Immature natural killer cell (primary cell): ENCODE measurements at regions not wholly inside any gene's neighbourhood (a gene's known extent, or its start where the extent isn't known, plus 50 kb on each side); places are given as distances from the start of the nearest gene placed in this dataset.
"Not testable (repeated sequence)": the region's sequence is repeated elsewhere in the genome, so short reads cannot be mapped to it uniquely, and the experiment has no call there.

Source experiments
- DNase-seq, 3 donors: peaks; one replicate each; pipeline ENCODE4 v3.0.0; 2022; ENCODE audit warnings: mixed read lengths in 1 of 3
- H3K27ac Mint-ChIP-seq, 6 donors: one replicate each; pipeline ENCODE4 v1.8.0; 2020; ENCODE audit warnings: mixed read lengths in 6 of 6, mild to moderate bottlenecking in 5 of 6, inconsistent platforms in 4 of 6, moderate library complexity in 3 of 6
- H3K27me3 Mint-ChIP-seq, 3 donors: one replicate each; pipeline ENCODE4 v1.8.0; 2020 to 2021; ENCODE audit warnings: low read depth in 3 of 3, mild to moderate bottlenecking in 3 of 3, mixed read lengths in 3 of 3, moderate library complexity in 3 of 3, inconsistent platforms in 1 of 3
- H3K36me3 Mint-ChIP-seq, 3 donors: one replicate each; pipeline ENCODE4 v1.8.0; 2020; ENCODE audit warnings: mixed read lengths in 3 of 3, inconsistent platforms in 2 of 3, mild to moderate bottlenecking in 2 of 3
- H3K4me1 Mint-ChIP-seq, 2 donors: one replicate each; pipeline ENCODE4 v1.8.0; 2020; ENCODE audit warnings: inconsistent platforms in 2 of 2, mild to moderate bottlenecking in 2 of 2, mixed read lengths in 2 of 2, moderate library complexity in 1 of 2
- H3K4me3 Mint-ChIP-seq, 5 donors: one replicate each; pipeline ENCODE4 v1.8.0; 2020; ENCODE audit warnings: mild to moderate bottlenecking in 5 of 5, mixed read lengths in 5 of 5, inconsistent platforms in 3 of 5, moderate library complexity in 3 of 5
- H3K9me3 Mint-ChIP-seq, 6 donors: one replicate each; pipeline ENCODE4 v1.8.0; 2020; ENCODE audit warnings: mild to moderate bottlenecking in 6 of 6, mixed read lengths in 6 of 6, inconsistent platforms in 4 of 6, moderate library complexity in 3 of 6

GRCh38 chrX:117511379-117511778, 605.2 kb downstream of the KLHL13 start:
- no peaks in the 10 kb centered on the region for H3K4me1 Mint-ChIP-seq
- no peaks in the 10 kb centered on the region for H3K36me3 Mint-ChIP-seq
- no peak overlapping the region for H3K4me3 Mint-ChIP-seq
- H3K27ac Mint-ChIP-seq = no peak overlapping the region
- peaks cover 0 to 2% (median 0%) of the 10 kb centered on the region in 6 donors for H3K9me3 Mint-ChIP-seq
- peaks cover 0 to 3% (median 0%) of the 10 kb centered on the region in 3 donors for H3K27me3 Mint-ChIP-seq
- DNase-seq = no peak

- Mint-ChIP-seq H3K27me3 (peaks cover 0 to 3% (median 0%) of the 10 kb centered on the region in 3 donors), H3K36me3 (no peaks in the 10 kb centered on the region), H3K27ac (no peak overlapping the region), H3K4me3 (no peak overlapping the region), H3K4me1 (no peaks in the 10 kb centered on the region), H3K9me3 (peaks cover 0 to 2% (median under 1%) of the 10 kb centered on the region in 6 donors)
- no peak for DNase-seq
Observed at GRCh38 chrX:117510453-117510852, 606.2 kb downstream of the KLHL13 start.

- Mint-ChIP-seq H3K4me1 (no peaks in the 10 kb centered on the region), H3K27ac (no peak overlapping the region), H3K4me3 (no peak overlapping the region), H3K27me3 (no peaks in the 10 kb centered on the region), H3K9me3 (peaks cover 0 to 8% (median under 1%) of the 10 kb centered on the region in 6 donors), H3K36me3 (no peaks in the 10 kb centered on the region)
- no peak for DNase-seq
Observed at GRCh38 chrX:117508021-117508420, 608.6 kb downstream of the KLHL13 start.

- no peaks in the 10 kb centered on the region for H3K4me1 Mint-ChIP-seq
Observed at GRCh38 chrX:117487421-117487820, 629.2 kb downstream of the KLHL13 start.

GRCh38 chrX:117483950-117484349, 632.7 kb downstream of the KLHL13 start:
- Mint-ChIP-seq H3K27ac (no peak overlapping the region), H3K4me1 (no peaks in the 10 kb centered on the region), H3K4me3 (no peak overlapping the region), H3K36me3 (no peaks in the 10 kb centered on the region), H3K27me3 (peaks cover 0 to 4% (median 0%) of the 10 kb centered on the region in 3 donors), H3K9me3 (peaks cover 0 to 4% (median under 1%) of the 10 kb centered on the region in 6 donors)
- DNase-seq = no peak

More at GRCh38 chrX:117487421-117487820, 629.2 kb downstream of the KLHL13 start:
- no peak overlapping the region for H3K4me3 Mint-ChIP-seq
- H3K9me3 Mint-ChIP-seq = peaks cover 0 to 4% (median 2%) of the 10 kb centered on the region in 6 donors
- H3K27ac Mint-ChIP-seq = no peak overlapping the region
- H3K27me3 Mint-ChIP-seq = peaks cover 0 to 4% (median 0%) of the 10 kb centered on the region in 3 donors
- no peak for DNase-seq
- H3K36me3 Mint-ChIP-seq = no peaks in the 10 kb centered on the region

GRCh38 chrX:117458243-117458968, 658.2 kb downstream of the KLHL13 start:
- no peak overlapping the region for H3K27ac Mint-ChIP-seq
- H3K27me3 Mint-ChIP-seq = peaks cover 0 to 5% (median 1%) of the 10 kb centered on the region in 3 donors
- H3K36me3 Mint-ChIP-seq = no peaks in the 10 kb centered on the region
- no peaks in the 10 kb centered on the region for H3K4me1 Mint-ChIP-seq
- DNase-seq = no peak
- no peak overlapping the region for H3K4me3 Mint-ChIP-seq
- H3K9me3 Mint-ChIP-seq = peaks cover 0 to 13% (median 3%) of the 10 kb centered on the region in 6 donors

GRCh38 chrX:117455787-117456186, 660.8 kb downstream of the KLHL13 start:
- Mint-ChIP-seq H3K27me3 (peaks cover 0 to 5% (median 1%) of the 10 kb centered on the region in 3 donors), H3K4me1 (no peaks in the 10 kb centered on the region), H3K4me3 (no peak overlapping the region), H3K9me3 (peaks cover 0 to 6% (median 0%) of the 10 kb centered on the region in 6 donors), H3K36me3 (no peaks in the 10 kb centered on the region), H3K27ac (no peak overlapping the region)
- no peak for DNase-seq

GRCh38 chrX:117429501-117429900, 687.1 kb downstream of the KLHL13 start:
- Mint-ChIP-seq H3K9me3 (peaks cover 0 to 4% (median 0%) of the 10 kb centered on the region in 6 donors), H3K27me3 (no peaks in the 10 kb centered on the region), H3K27ac (no peak overlapping the region), H3K4me1 (no peaks in the 10 kb centered on the region), H3K4me3 (no peak overlapping the region), H3K36me3 (no peaks in the 10 kb centered on the region)
- DNase-seq = no peak

GRCh38 chrX:117407449-117408150, 709.0 kb downstream of the KLHL13 start:
- Mint-ChIP-seq H3K4me1 (no peaks in the 10 kb centered on the region), H3K9me3 (peaks cover 0 to 6% (median 1%) of the 10 kb centered on the region in 6 donors), H3K27ac (no peak overlapping the region), H3K4me3 (no peak overlapping the region), H3K36me3 (no peaks in the 10 kb centered on the region), H3K27me3 (peaks cover 2 to 4% (median 2%) of the 10 kb centered on the region in 3 donors)
- no peak for DNase-seq

GRCh38 chrX:117400839-117401238, 715.8 kb downstream of the KLHL13 start:
- Mint-ChIP-seq H3K4me1 (no peaks in the 10 kb centered on the region), H3K27me3 (peaks cover 0 to 5% (median 4%) of the 10 kb centered on the region in 3 donors), H3K4me3 (no peak overlapping the region), H3K9me3 (peaks cover 0 to 8% (median 3%) of the 10 kb centered on the region in 6 donors), H3K27ac (no peak overlapping the region), H3K36me3 (no peaks in the 10 kb centered on the region)
- DNase-seq = no peak

- H3K27me3 Mint-ChIP-seq = peaks cover 0 to 5% (median 0%) of the 10 kb centered on the region in 3 donors
- H3K4me3 Mint-ChIP-seq = no peak overlapping the region
- H3K36me3 Mint-ChIP-seq = no peaks in the 10 kb centered on the region
- peaks cover 0 to 11% (median 3%) of the 10 kb centered on the region in 6 donors for H3K9me3 Mint-ChIP-seq
- DNase-seq = no peak
- no peak overlapping the region for H3K27ac Mint-ChIP-seq
- H3K4me1 Mint-ChIP-seq = no peaks in the 10 kb centered on the region
Observed at GRCh38 chrX:117400005-117400404, 716.6 kb downstream of the KLHL13 start.

- no peaks in the 10 kb centered on the region for H3K4me1 Mint-ChIP-seq
- H3K27ac Mint-ChIP-seq = no peak overlapping the region
- H3K36me3 Mint-ChIP-seq = no peaks in the 10 kb centered on the region
- DNase-seq = no peak
- H3K9me3 Mint-ChIP-seq = peaks cover 2 to 11% (median 3%) of the 10 kb centered on the region in 6 donors
- H3K4me3 Mint-ChIP-seq = no peak overlapping the region
- peaks cover 0 to 6% (median 3%) of the 10 kb centered on the region in 3 donors for H3K27me3 Mint-ChIP-seq
Observed at GRCh38 chrX:117397844-117398243, 718.8 kb downstream of the KLHL13 start.

- not testable (repeated sequence) for DNase-seq, H3K27me3 Mint-ChIP-seq, H3K36me3 Mint-ChIP-seq, H3K27ac Mint-ChIP-seq, H3K4me1 Mint-ChIP-seq, H3K4me3 Mint-ChIP-seq
- peaks cover 2 to 11% (median 5%) of the 10 kb centered on the region in 6 donors for H3K9me3 Mint-ChIP-seq
Observed at GRCh38 chrX:117394506-117395070, 722.0 kb downstream of the KLHL13 start.

- H3K36me3 Mint-ChIP-seq, H3K4me1 Mint-ChIP-seq, H3K27me3 Mint-ChIP-seq, DNase-seq, H3K27ac Mint-ChIP-seq, H3K4me3 Mint-ChIP-seq: not testable (repeated sequence)
- peaks cover 1 to 11% (median 3%) of the 10 kb centered on the region in 6 donors for H3K9me3 Mint-ChIP-seq
Observed at GRCh38 chrX:117392360-117392759, 724.2 kb downstream of the KLHL13 start.
